Thyroid gland (tissue), 4 donors: ENCODE measurements at regions not wholly inside any gene's neighbourhood (a gene's known extent, or its start where the extent isn't known, plus 50 kb on each side); places are given as distances from the start of the nearest gene placed in this dataset.

Experiments
- DNase-seq, 2 donors: peaks; one replicate each; pipeline ENCODE4 v3.0.0-alpha.2; 2019
- H3K27ac ChIP-seq, 3 donors: fragments of 200-600 bp; sonication (generic); 1 replicate in 2 of 3; 2 replicates in 1 of 3; pipeline ENCODE4 v1.5.1; 2016 to 2019; ENCODE audit warnings: mild to moderate bottlenecking in 1 of 3, moderate library complexity in 1 of 3
- H3K27me3 ChIP-seq: fragments of 200-600 bp; sonication (generic); one replicate; pipeline ENCODE4 v1.5.1; 2019
- H3K36me3 ChIP-seq, 2 donors: fragments of 200-600 bp; sonication (generic); one replicate each; pipeline ENCODE4 v1.5.1; 2016 to 2019
- H3K4me1 ChIP-seq, 2 donors: fragments of 200-600 bp; sonication (generic); one replicate each; pipeline ENCODE4 v1.5.1; 2017 to 2019
- H3K4me3 ChIP-seq, 3 donors: fragments of 200-600 bp; sonication (generic); replicated peaks in 1 of 3; 1 replicate in 2 of 3; 2 replicates in 1 of 3; pipeline ENCODE4 v1.5.1; 2016; ENCODE audit warnings: mild to moderate bottlenecking in 1 of 3
- H3K9me3 ChIP-seq: fragments of 200-600 bp; sonication (generic); one replicate; pipeline ENCODE4 v1.5.1; 2017
- POLR2A ChIP-seq, 2 donors: fragments of 450-650 bp; IDR thresholded peaks; one replicate each; pipeline ENCODE4 v1.6.1; 2017; ENCODE audit warnings: antibody characterized with exemption in 2 of 2, mild to moderate bottlenecking in 2 of 2, moderate library complexity in 1 of 2
- WGBS, 2 donors: methylation state at CpG; one replicate each; pipeline ENCODE4 v1.1.5; 2017; 5-methylcytosine and 5-hydroxymethylcytosine counted together
- intact Hi-C: fragments of 100-400 bp; cut with DNase I; formaldehyde crosslinking; loops from one replicate; pipeline ENCODE4 v1.15.1; 2023
- TF ChIP-seq, protein P1 (sequence below), 6 experiments: fragments of 200-600 bp in 3 of 6; fragments of 450-650 bp in 3 of 6; sonication (generic) in 3 of 6; IDR thresholded peaks; one replicate each; pipeline ENCODE4 v1.5.1; 2016 to 2019; ENCODE audit warnings: antibody characterized with exemption in 6 of 6, mild to moderate bottlenecking in 2 of 6, inconsistent platforms in 1 of 6, moderate library complexity in 1 of 6

DNA sequence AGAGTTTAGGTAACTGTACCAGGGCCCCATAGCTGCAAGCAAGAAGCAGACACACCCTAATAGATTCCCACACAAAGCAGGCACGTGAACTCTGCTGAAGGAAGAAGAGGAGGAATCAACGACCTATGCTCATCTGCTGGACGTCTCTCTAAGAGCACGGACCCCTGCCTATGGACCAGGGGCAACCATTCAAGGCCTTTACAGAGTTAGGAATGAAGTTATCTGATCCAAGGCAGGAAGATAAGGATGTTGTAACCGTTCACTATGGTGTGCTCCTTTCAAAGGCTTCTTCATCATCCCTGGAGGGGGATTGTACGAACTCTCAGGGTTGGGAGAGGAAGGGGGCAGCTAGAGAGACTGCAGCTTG is 141.6 kb upstream of the PARP11 start:
- Histone ChIP-seq H3K36me3 (no peaks in the 10 kb centered on the region), H3K4me3 (no peak overlapping the region), H3K4me1 (peaks cover 12 to 33% of the 10 kb centered on the region in 2 donors), H3K9me3 (no peaks in the 10 kb centered on the region), H3K27me3 (no peaks in the 10 kb centered on the region), H3K27ac (no peak overlapping the region)
- 71 to 83% methylated on average over 6 of the region's 6 CpGs for WGBS, 2 donors
- TF ChIP-seq POLR2A (IDR thresholded peaks at IDR 0.05), result no peak
- TF ChIP-seq, protein P1, sequence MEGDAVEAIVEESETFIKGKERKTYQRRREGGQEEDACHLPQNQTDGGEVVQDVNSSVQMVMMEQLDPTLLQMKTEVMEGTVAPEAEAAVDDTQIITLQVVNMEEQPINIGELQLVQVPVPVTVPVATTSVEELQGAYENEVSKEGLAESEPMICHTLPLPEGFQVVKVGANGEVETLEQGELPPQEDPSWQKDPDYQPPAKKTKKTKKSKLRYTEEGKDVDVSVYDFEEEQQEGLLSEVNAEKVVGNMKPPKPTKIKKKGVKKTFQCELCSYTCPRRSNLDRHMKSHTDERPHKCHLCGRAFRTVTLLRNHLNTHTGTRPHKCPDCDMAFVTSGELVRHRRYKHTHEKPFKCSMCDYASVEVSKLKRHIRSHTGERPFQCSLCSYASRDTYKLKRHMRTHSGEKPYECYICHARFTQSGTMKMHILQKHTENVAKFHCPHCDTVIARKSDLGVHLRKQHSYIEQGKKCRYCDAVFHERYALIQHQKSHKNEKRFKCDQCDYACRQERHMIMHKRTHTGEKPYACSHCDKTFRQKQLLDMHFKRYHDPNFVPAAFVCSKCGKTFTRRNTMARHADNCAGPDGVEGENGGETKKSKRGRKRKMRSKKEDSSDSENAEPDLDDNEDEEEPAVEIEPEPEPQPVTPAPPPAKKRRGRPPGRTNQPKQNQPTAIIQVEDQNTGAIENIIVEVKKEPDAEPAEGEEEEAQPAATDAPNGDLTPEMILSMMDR (IDR thresholded peaks at IDR 0.05), result no peak
- intact Hi-C loops, result no loop called here
- no peak for DNase-seq

DNA sequence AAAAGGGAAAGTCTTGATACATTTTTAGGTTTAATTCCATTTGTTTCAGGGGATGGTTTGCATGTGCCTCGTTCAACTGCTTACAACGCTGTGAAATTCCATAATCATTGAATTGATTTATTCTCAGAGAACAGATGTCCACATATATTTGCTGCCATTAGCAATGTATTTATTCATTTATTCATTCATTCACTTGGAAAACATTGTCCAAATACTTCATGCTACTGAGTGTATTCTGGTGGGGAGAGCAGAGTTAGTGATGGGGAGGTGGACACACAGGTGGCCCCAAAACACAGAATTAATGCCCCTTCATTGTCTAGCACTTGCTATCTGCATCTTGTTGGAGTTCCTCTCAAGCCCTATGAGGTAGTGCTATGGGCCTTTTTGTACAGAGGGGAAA is 141.2 kb upstream of the PARP11 start:
- WGBS, 2 donors, result 93 to 94% methylated on average over 2 of the region's 2 CpGs
- Histone ChIP-seq H3K36me3 (no peaks in the 10 kb centered on the region), H3K27me3 (no peaks in the 10 kb centered on the region), H3K4me1 (peaks cover 12 to 33% of the 10 kb centered on the region in 2 donors), H3K27ac (peak overlapping the region in 2 of 3 donors; percentile 64 to 82), H3K9me3 (no peaks in the 10 kb centered on the region), H3K4me3 (no peak overlapping the region)
- TF ChIP-seq, protein P1 (IDR thresholded peaks at IDR 0.05), result no peak
- no peak for TF ChIP-seq POLR2A (IDR thresholded peaks at IDR 0.05)
- no peak for DNase-seq
- intact Hi-C loops, result no loop called here

DNA sequence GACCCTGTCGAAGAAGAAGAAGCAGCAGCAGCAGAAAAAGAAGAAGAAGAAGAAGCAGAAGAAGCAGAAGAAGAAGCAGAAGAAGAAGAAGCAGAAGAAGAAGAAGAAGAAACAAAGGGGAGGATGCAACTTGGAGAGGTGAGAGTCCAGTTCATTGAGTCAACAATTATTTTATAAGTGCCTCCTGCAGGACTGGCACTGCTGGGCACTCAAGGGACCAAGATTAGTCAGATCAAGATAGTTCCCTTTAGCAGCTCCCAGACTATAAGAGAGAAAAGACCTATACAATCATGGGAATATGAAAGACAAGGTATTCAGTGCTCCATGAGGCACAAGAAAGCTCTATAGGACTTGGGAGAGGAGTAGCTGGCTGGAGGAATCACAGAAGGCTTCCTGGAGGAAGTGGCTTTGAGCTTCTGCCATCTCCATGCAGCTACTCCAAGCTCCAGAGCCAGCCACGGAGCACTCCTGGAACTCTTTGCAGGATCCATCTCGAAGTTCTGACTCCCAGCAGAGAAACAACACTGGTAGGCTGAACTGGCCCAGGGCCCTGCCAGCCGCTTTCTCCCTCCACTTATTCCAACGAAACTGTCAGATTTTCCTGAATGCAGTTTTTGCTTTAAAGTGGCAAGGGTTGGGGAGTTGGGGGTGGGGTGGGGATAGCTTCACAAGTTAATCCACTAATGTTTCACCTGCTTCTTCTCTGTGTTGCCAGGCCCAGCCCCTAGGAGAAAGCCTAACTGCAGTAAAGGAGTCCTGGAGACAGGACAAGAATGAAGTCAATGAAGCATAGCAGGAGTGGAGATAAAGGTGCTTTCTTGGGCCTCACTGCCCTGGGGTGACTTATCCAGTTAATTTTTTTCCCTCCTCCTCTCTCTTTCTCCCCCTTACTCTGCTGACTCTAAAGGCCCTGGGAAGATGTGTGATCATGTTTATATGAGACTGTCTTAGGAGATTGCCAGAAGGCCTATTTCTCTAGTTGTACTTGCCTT is 140.1 kb upstream of the PARP11 start:
- peak overlapping the region; percentile 60 to 82 (median 64) for H3K27ac ChIP-seq
- WGBS, 2 donors, result 24 to 32% methylated on average over 4 to 5 of the region's 5 CpGs
- intact Hi-C loops, result no loop called here

DNA sequence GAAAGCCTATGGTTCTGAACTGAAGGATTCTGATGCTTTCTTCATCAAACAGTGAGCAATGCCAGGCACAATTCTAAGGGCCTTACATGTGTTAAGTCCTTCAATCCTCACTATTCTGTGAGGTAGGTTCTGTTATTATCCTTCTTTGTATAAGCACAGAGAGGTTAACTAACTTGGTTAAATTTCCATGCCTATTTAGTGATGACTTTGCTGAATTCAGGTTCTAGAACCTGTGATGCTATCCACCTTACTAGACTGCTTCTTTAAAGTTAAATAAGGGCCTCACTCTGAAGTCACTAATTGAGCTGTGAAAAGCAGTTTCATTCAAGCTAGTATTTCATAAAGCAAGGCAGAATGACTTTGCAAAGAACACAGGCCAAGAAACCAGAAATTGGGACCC is 138.9 kb upstream of the PARP11 start:
- H3K4me3 ChIP-seq, result no peak overlapping the region
- DNase-seq, result no peak
- intact Hi-C loops, result no loop called here
- H3K9me3 ChIP-seq, result no peaks in the 10 kb centered on the region
- H3K27me3 ChIP-seq, result no peaks in the 10 kb centered on the region
- TF ChIP-seq POLR2A (IDR thresholded peaks at IDR 0.05), result no peak
- TF ChIP-seq, protein P1 (IDR thresholded peaks at IDR 0.05), result no peak
- peak overlapping the region; percentile 64 to 82 (median 64) for H3K27ac ChIP-seq
- H3K36me3 ChIP-seq, result no peaks in the 10 kb centered on the region
- peaks cover 12 to 33% of the 10 kb centered on the region in 2 donors for H3K4me1 ChIP-seq

More for the DNA sequence above, 140.1 kb upstream of the PARP11 start:
- Histone ChIP-seq H3K27me3 (no peaks in the 10 kb centered on the region), H3K4me3 (no peak overlapping the region), H3K36me3 (no peaks in the 10 kb centered on the region), H3K9me3 (no peaks in the 10 kb centered on the region), H3K4me1 (peaks cover 12 to 33% of the 10 kb centered on the region in 2 donors)
- TF ChIP-seq, protein P1 (IDR thresholded peaks at IDR 0.05), result no peak
- TF ChIP-seq POLR2A (IDR thresholded peaks at IDR 0.05), result no peak
- DNase-seq, result peak; percentile 52 to 57

DNA sequence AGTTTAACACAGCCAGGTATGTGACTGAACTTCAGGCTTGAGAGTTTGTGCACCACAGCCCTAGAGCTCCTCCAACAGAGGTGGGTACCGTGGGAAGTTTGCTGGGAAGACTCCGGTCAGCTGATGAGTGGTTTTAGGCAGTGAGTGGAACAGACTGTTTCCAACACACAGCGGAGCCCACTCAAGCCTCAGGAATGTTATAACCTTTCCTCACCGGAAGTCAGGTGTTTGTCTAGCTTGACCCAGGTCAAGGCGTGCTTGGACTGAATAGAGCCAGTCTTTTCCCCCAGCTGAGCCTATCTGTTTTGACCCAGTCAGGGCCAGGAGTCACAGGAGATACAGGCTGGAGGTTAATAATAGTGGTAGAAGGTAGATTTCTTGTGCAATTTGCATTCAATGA is 138.4 kb upstream of the PARP11 start:
- peak; percentile 78 to 82 for DNase-seq
- no peaks in the 10 kb centered on the region for H3K27me3 ChIP-seq
- H3K4me1 ChIP-seq, result peaks cover 12 to 33% of the 10 kb centered on the region in 2 donors
- H3K9me3 ChIP-seq, result no peaks in the 10 kb centered on the region
- intact Hi-C loops, result no loop called here
- H3K36me3 ChIP-seq, result no peaks in the 10 kb centered on the region
- H3K4me3 ChIP-seq, result no peak overlapping the region
- H3K27ac ChIP-seq, result peak overlapping the region; percentile 64 to 82 (median 64)
- WGBS, 2 donors, result 27 to 30% methylated on average over 5 of the region's 5 CpGs
- TF ChIP-seq POLR2A (IDR thresholded peaks at IDR 0.05), result peak in 1 of 2 donors; percentile 23
- TF ChIP-seq, protein P1 (IDR thresholded peaks at IDR 0.05), result no peak
